HCT116 (cell line): ENCODE measurements at regions not wholly inside any gene's neighbourhood (a gene's known extent, or its start where the extent isn't known, plus 50 kb on each side); places are given as distances from the start of the nearest gene placed in this dataset.

Experiments used
- ATAC-seq: fragments of 200-7000 bp; cut with Tn5 transposase; 2 replicates; pipeline ENCODE4 v1.9.1; 2020; ENCODE audit warnings: mild to moderate bottlenecking, moderate library complexity
- BruUV-seq: library from RNA; stranded (reverse); fragments of 400-500 nt; replicated peaks from 2 replicates; lab custom pipeline; 2021; lab: Mats Ljungman, UMichigan
- CTCF ChIA-PET: fragments of 300-600 bp; sonication (Branson Sonifier 250); formaldehyde crosslinking; loops from one replicate; lab custom pipeline; 2021; ENCODE audit warnings: antibody characterized with exemption; lab: Charles Lee
- POLR2A ChIA-PET: fragments of 300-600, 350-600 bp; sonication (Branson Sonifier 250); formaldehyde crosslinking; loops from one replicate; lab custom pipeline; 2021; ENCODE audit warnings: antibody characterized with exemption; lab: Charles Lee
- RAD21 ChIA-PET, 2 experiments: fragments of 300-600 bp; sonication (Branson Sonifier 250); formaldehyde crosslinking; loops; one replicate each; lab custom pipeline; 2023; ENCODE audit warnings: low total read pairs in 2 of 2; ENCODE audit not compliant: uncharacterized antibody in 2 of 2, unreplicated experiment in 2 of 2, low non-redundant PET in 1 of 2; lab: Charles Lee
- DNase-seq: peaks from one replicate; pipeline ENCODE4 v3.0.0-alpha.2; 2010; ENCODE audit warnings: low read depth, low spot score
- H2AFZ ChIP-seq: fragments of 200-600 bp; shearing (Covaris generic), sonication (generic); 2 replicates; pipeline ENCODE4 v1.6.1; 2017; ENCODE audit warnings: low read depth, mixed run types, mixed read lengths, antibody characterized with exemption, low read length; ENCODE audit not compliant: poor library complexity, severe bottlenecking
- H3K27ac ChIP-seq: 2 replicates; pipeline ENCODE4 v1.5.1; 2012; ENCODE audit warnings: low read depth, low read length
- H3K27me3 ChIP-seq: fragments of 200-600 bp; sonication (generic); 2 replicates; pipeline ENCODE4 v1.6.1; 2016; ENCODE audit warnings: mixed run types, low read length, mixed read lengths; ENCODE audit not compliant: insufficient read depth
- H3K36me3 ChIP-seq, 2 experiments: fragments of 200-500 bp in 1 of 2; fragments of 200-600 bp in 1 of 2; sonication (Bioruptor generic) in 1 of 2; sonication (generic) in 1 of 2; 2 replicates each; pipeline versions ENCODE4 v1.5.1 to v1.6.1; 2014 to 2016; ENCODE audit warnings: low read length in 2 of 2, inconsistent platforms in 1 of 2, mixed read lengths in 1 of 2, mixed run types in 1 of 2; ENCODE audit not compliant: insufficient read depth in 2 of 2, control insufficient read depth in 1 of 2
- H3K4me1 ChIP-seq, 2 experiments: fragments of 200-600 bp in 1 of 2; sonication (generic) in 1 of 2; 2 replicates each; pipeline versions ENCODE4 v1.5.1 to v1.6.1; 2012 to 2017; ENCODE audit warnings: low read length in 2 of 2, inconsistent platforms in 1 of 2, mild to moderate bottlenecking in 1 of 2, mixed read lengths in 1 of 2, mixed run types in 1 of 2, moderate library complexity in 1 of 2; ENCODE audit not compliant: insufficient read depth in 2 of 2, control insufficient read depth in 1 of 2
- H3K4me2 ChIP-seq: fragments of 200-600 bp; sonication (generic); 2 replicates; pipeline ENCODE4 v1.6.1; 2017; ENCODE audit warnings: mixed run types, low read length, mixed read lengths
- H3K4me3 ChIP-seq, 2 experiments: fragments of 200-600 bp in 1 of 2; sonication (generic) in 1 of 2; replicated peaks in 1 of 2; 2 replicates each; pipeline ENCODE4 v1.5.1; 2011 to 2016; ENCODE audit warnings: low read length in 2 of 2, control low read depth in 1 of 2, low read depth in 1 of 2, mild to moderate bottlenecking in 1 of 2, mixed read lengths in 1 of 2, mixed run types in 1 of 2
- H3K79me2 ChIP-seq: fragments of 200-600 bp; sonication (generic); 2 replicates; pipeline ENCODE4 v1.6.1; 2017; ENCODE audit warnings: mild to moderate bottlenecking, mixed run types, low read length, moderate library complexity, mixed read lengths; ENCODE audit not compliant: insufficient read depth
- H3K9ac ChIP-seq: fragments of 200-600 bp; sonication (generic); 2 replicates; pipeline ENCODE4 v1.6.1; 2016; ENCODE audit warnings: low read length, mixed read lengths
- H3K9me2 ChIP-seq: fragments of 200-600 bp; sonication (generic), shearing (Covaris generic); 2 replicates; pipeline ENCODE4 v1.6.1; 2017; ENCODE audit warnings: mixed run types, mild to moderate bottlenecking, moderate library complexity; ENCODE audit not compliant: insufficient read depth
- H3K9me3 ChIP-seq, 2 experiments: fragments of 200-500 bp in 1 of 2; fragments of 200-600 bp in 1 of 2; sonication (Bioruptor generic) in 1 of 2; sonication (generic) in 1 of 2; 2 replicates each; pipeline ENCODE4 v1.6.1; 2014 to 2017; ENCODE audit warnings: low read length in 2 of 2, mixed read lengths in 2 of 2, inconsistent platforms in 1 of 2, low read depth in 1 of 2, mild to moderate bottlenecking in 1 of 2, mixed run types in 1 of 2, moderate library complexity in 1 of 2; ENCODE audit not compliant: control insufficient read depth in 1 of 2, insufficient read depth in 1 of 2
- H4K20me1 ChIP-seq: fragments of 200-600 bp; sonication (generic), shearing (Covaris generic); 2 replicates; pipeline ENCODE4 v1.6.1; 2017; ENCODE audit warnings: mixed run types, mild to moderate bottlenecking, moderate library complexity; ENCODE audit not compliant: insufficient read depth
- CBX3 ChIP-seq: IDR thresholded peaks from 2 replicates; pipeline ENCODE4 v1.6.1; 2012; ENCODE audit warnings: low read depth
- JUND ChIP-seq: IDR thresholded peaks from 2 replicates; pipeline ENCODE4 v1.6.1; 2012
- SP1 ChIP-seq: IDR thresholded peaks from 2 replicates; pipeline ENCODE4 v1.6.1; 2012; ENCODE audit warnings: low read depth
- intact Hi-C: fragments of 100-400 bp; cut with micrococcal nuclease; formaldehyde crosslinking; loops from 2 replicates; pipeline ENCODE4 v1.10.0; 2022
- TF ChIP-seq, protein P1 (sequence below): IDR thresholded peaks from 2 replicates; pipeline ENCODE4 v1.6.1; 2012

GRCh38 chr1:203954788-203955552 lies 93.6 kb downstream of the SNRPE start:
- Histone ChIP-seq H3K27me3 (no peaks in the 10 kb centered on the region), H3K4me2 (no peak overlapping the region), H3K4me1 (no peaks in the 10 kb centered on the region), H3K27ac (no peak overlapping the region), H3K9ac (no peak overlapping the region), H3K9me3 (peaks cover 4 to 5% of the 10 kb centered on the region in 2 experiments; a peak in 2 of 4 replicates), H2AFZ (no peak overlapping the region), H3K4me3 (no peak overlapping the region), H3K36me3 (no peaks in the 10 kb centered on the region), H3K79me2 (no peaks in the 10 kb centered on the region), H3K9me2 (no peaks in the 10 kb centered on the region), H4K20me1 (no peaks in the 10 kb centered on the region)
- no TSS peak for BruUV-seq
- ChIA-PET RAD21 (no interaction called here), CTCF (no interaction called here), POLR2A (no interaction called here)
- intact Hi-C loops = no loop called here
- no peak for ATAC-seq
- TF ChIP-seq CBX3 (peak; percentile 94), SP1 (no peak)
- peak; percentile 8 for DNase-seq

DNA sequence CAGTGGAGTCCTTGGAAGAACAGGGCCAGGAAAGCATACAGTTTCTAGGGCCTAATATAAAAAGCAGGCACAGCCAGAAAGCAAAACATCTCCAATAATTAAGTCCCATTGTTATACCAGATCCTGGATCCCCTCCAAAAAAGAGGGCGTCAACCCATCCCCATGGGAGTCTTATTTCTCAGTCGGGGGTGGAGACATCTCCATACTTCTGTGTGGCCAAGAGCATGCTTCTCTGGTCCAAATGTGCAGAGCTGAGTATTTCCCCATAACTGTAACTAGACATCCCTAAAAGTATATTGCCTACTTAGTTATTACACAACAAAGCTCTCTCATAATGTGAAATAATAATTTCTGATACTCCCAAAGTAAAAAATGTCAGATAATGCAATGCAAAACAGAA lies 104.2 kb upstream of the SOX13 start:
- TF ChIP-seq, protein P1, sequence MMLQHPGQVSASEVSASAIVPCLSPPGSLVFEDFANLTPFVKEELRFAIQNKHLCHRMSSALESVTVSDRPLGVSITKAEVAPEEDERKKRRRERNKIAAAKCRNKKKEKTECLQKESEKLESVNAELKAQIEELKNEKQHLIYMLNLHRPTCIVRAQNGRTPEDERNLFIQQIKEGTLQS = no peak
- TF ChIP-seq CBX3 (no peak), JUND (no peak)
- DNase-seq (no peak), ATAC-seq (no peak)
- peaks cover 8 to 10% of the 10 kb centered on the region in 2 experiments; a peak in 2 of 4 replicates for H3K9me3 ChIP-seq
- no peak overlapping the region for H3K27ac ChIP-seq
- no peaks in the 10 kb centered on the region for H3K79me2 ChIP-seq
- H4K20me1 ChIP-seq = no peaks in the 10 kb centered on the region
- no peaks in the 10 kb centered on the region for H3K36me3 ChIP-seq
- intact Hi-C loops = no loop called here
- CTCF ChIA-PET = no interaction called here
- POLR2A ChIA-PET = interaction anchor here (0.7 kb wide), 1 partner anchor 23 kb away, joined by 3 read pairs; no protein-coding TSS in a partner anchor
- no TSS peak for BruUV-seq
- H3K4me3 ChIP-seq = no peak overlapping the region
- no peak overlapping the region for H2AFZ ChIP-seq
- H3K4me1 ChIP-seq = no peaks in the 10 kb centered on the region
- no peaks in the 10 kb centered on the region for H3K27me3 ChIP-seq
- RAD21 ChIA-PET = no interaction called here
- no peak overlapping the region for H3K4me2 ChIP-seq
- H3K9ac ChIP-seq = no peak overlapping the region
- no peaks in the 10 kb centered on the region for H3K9me2 ChIP-seq
